Keratinocyte (primary cell): ENCODE measurements at regions not wholly inside any gene's neighbourhood (a gene's known extent, or its start where the extent isn't known, plus 50 kb on each side); places are given as distances from the start of the nearest gene placed in this dataset.

Experiments used
- EZH2 ChIP-seq: IDR thresholded peaks from one replicate; pipeline ENCODE4 v1.6.1; 2012; ENCODE audit warnings: inconsistent platforms, mild to moderate bottlenecking, low read length, moderate library complexity
- TF ChIP-seq, protein P1 (sequence below), 3 experiments: IDR thresholded peaks in 1 of 3; conservative IDR thresholded peaks in 1 of 3; optimal IDR thresholded peaks in 1 of 3; 2 replicates in 2 of 3; 3 replicates in 1 of 3; pipeline versions ENCODE3 to v1.5.1; 2011; ENCODE audit warnings: low read length in 3 of 3, mild to moderate bottlenecking in 3 of 3, moderate library complexity in 2 of 3, control low read depth in 1 of 3, inconsistent platforms in 1 of 3; ENCODE audit not compliant: insufficient read depth in 2 of 3; ENCODE audit errors: extremely low read depth in 1 of 3

GRCh38 chr1:4937876-4938534 lies 283.6 kb downstream of the AJAP1 start:
- TF ChIP-seq, protein P1, sequence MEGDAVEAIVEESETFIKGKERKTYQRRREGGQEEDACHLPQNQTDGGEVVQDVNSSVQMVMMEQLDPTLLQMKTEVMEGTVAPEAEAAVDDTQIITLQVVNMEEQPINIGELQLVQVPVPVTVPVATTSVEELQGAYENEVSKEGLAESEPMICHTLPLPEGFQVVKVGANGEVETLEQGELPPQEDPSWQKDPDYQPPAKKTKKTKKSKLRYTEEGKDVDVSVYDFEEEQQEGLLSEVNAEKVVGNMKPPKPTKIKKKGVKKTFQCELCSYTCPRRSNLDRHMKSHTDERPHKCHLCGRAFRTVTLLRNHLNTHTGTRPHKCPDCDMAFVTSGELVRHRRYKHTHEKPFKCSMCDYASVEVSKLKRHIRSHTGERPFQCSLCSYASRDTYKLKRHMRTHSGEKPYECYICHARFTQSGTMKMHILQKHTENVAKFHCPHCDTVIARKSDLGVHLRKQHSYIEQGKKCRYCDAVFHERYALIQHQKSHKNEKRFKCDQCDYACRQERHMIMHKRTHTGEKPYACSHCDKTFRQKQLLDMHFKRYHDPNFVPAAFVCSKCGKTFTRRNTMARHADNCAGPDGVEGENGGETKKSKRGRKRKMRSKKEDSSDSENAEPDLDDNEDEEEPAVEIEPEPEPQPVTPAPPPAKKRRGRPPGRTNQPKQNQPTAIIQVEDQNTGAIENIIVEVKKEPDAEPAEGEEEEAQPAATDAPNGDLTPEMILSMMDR (optimal IDR thresholded peaks at IDR 0.05 in 1 of 3, IDR thresholded peaks at IDR 0.05 in 1 of 3, conservative IDR thresholded peaks at IDR 0.05 in 1 of 3; ENCODE audit: extremely low read depth in 1 of 3, insufficient read depth in 2 of 3, low read length in 3 of 3) = no peak
- no peak for TF ChIP-seq EZH2
